GM18507 (cell line): ENCODE measurements at regions not wholly inside any gene's neighbourhood (a gene's known extent, or its start where the extent isn't known, plus 50 kb on each side); places are given as distances from the start of the nearest gene placed in this dataset.

ENCODE experiments used
- DNase-seq: peaks from one replicate; pipeline ENCODE4 v3.0.0; 2011; ENCODE audit warnings: low read depth; ENCODE audit not compliant: insufficient read length; ENCODE audit errors: extremely low spot score
- FAIRE-seq: peaks from 2 replicates; lab custom pipeline; 2011; peaks lifted over from hg19 to GRCh38; lab: Jason Lieb, UNC

- no peak for DNase-seq
- FAIRE-seq: no peak
Observed at GRCh38 chr2:60091266-60091665, 462.2 kb downstream of the BCL11A start.

GRCh38 chr2:60079562-60079961, 473.9 kb downstream of the BCL11A start:
- FAIRE-seq (no peak), DNase-seq (no peak)

- DNase-seq: no peak
- no peak for FAIRE-seq
Observed at GRCh38 chr2:60075048-60075447, 478.4 kb downstream of the BCL11A start.

- no peak for FAIRE-seq
- DNase-seq: no peak
Observed at GRCh38 chr2:60073201-60073600, 480.3 kb downstream of the BCL11A start.

GRCh38 chr2:60072609-60073008, 480.8 kb downstream of the BCL11A start:
- no peak for DNase-seq
- no peak for FAIRE-seq

GRCh38 chr2:60071490-60071831, 482.0 kb downstream of the BCL11A start:
- FAIRE-seq (no peak), DNase-seq (no peak)

- FAIRE-seq: no peak
- no peak for DNase-seq
Observed at GRCh38 chr2:60070736-60071489, 482.5 kb downstream of the BCL11A start.

- no peak for DNase-seq
- FAIRE-seq: no peak
Observed at GRCh38 chr2:60070196-60070595, 483.3 kb downstream of the BCL11A start.

GRCh38 chr2:60068755-60069154, 484.7 kb downstream of the BCL11A start:
- FAIRE-seq: no peak
- DNase-seq: no peak

- FAIRE-seq (no peak), DNase-seq (no peak)
Observed at GRCh38 chr2:60067006-60067405, 486.4 kb downstream of the BCL11A start.

- no peak for FAIRE-seq
Observed at GRCh38 chr2:60066096-60066839, 487.2 kb downstream of the BCL11A start.

GRCh38 chr2:60064687-60065389, 488.6 kb downstream of the BCL11A start:
- FAIRE-seq (no peak), DNase-seq (no peak)

More at GRCh38 chr2:60066096-60066839, 487.2 kb downstream of the BCL11A start:
- no peak for DNase-seq

GRCh38 chr2:60058781-60059180, 494.7 kb downstream of the BCL11A start:
- FAIRE-seq (no peak), DNase-seq (no peak)

GRCh38 chr2:60054571-60055340, 498.7 kb downstream of the BCL11A start:
- DNase-seq (no peak), FAIRE-seq (no peak)

- DNase-seq (no peak), FAIRE-seq (no peak)
Observed at GRCh38 chr2:60053791-60054190, 499.7 kb downstream of the BCL11A start.

GRCh38 chr2:60052601-60053000, 500.9 kb downstream of the BCL11A start:
- DNase-seq (no peak), FAIRE-seq (no peak)

GRCh38 chr2:60051991-60052390, 501.5 kb downstream of the BCL11A start:
- no peak for DNase-seq
- no peak for FAIRE-seq

- DNase-seq (no peak), FAIRE-seq (no peak)
Observed at GRCh38 chr2:60047944-60048525, 505.4 kb downstream of the BCL11A start.

- no peak for FAIRE-seq
- DNase-seq: no peak
Observed at GRCh38 chr2:60047347-60047746, 506.1 kb downstream of the BCL11A start.
